GM12875 (cell line): ENCODE measurements at regions not wholly inside any gene's neighbourhood (a gene's known extent, or its start where the extent isn't known, plus 50 kb on each side); places are given as distances from the start of the nearest gene placed in this dataset.

Experiments
- H3K4me3 ChIP-seq: one replicate; pipeline ENCODE4 v1.5.1; 2011; ENCODE audit warnings: low read depth, low read length, control low read depth
- CTCF ChIP-seq: IDR thresholded peaks from 2 replicates; pipeline ENCODE4 v1.5.1; 2011; ENCODE audit warnings: low read depth, mild to moderate bottlenecking, control low read depth, inconsistent platforms, low read length, moderate library complexity, borderline replicate concordance; ENCODE audit not compliant: insufficient read depth

GRCh38 chr5:35482167-35482755, 135.4 kb upstream of the SPEF2 start:
- no peak for TF ChIP-seq CTCF
- no peak overlapping the region for H3K4me3 ChIP-seq

- H3K4me3 ChIP-seq: no peak overlapping the region
- no peak for TF ChIP-seq CTCF
Observed at GRCh38 chr5:35478856-35479682, 138.6 kb upstream of the SPEF2 start.

GRCh38 chr5:35477911-35478310, 139.8 kb upstream of the SPEF2 start:
- TF ChIP-seq CTCF: no peak
- H3K4me3 ChIP-seq: no peak overlapping the region

GRCh38 chr5:35477321-35477720, 140.3 kb upstream of the SPEF2 start:
- H3K4me3 ChIP-seq: no peak overlapping the region
- no peak for TF ChIP-seq CTCF

- TF ChIP-seq CTCF: no peak
Observed at GRCh38 chr5:35476797-35477196, 140.9 kb upstream of the SPEF2 start.

GRCh38 chr5:35476036-35476435, 141.6 kb upstream of the SPEF2 start:
- no peak for TF ChIP-seq CTCF
- no peak overlapping the region for H3K4me3 ChIP-seq

More at GRCh38 chr5:35476797-35477196, 140.9 kb upstream of the SPEF2 start:
- no peak overlapping the region for H3K4me3 ChIP-seq

- no peak overlapping the region for H3K4me3 ChIP-seq
- no peak for TF ChIP-seq CTCF
Observed at GRCh38 chr5:35473589-35473988, 144.1 kb upstream of the SPEF2 start.
